ENCODE measurements at regions not wholly inside any gene's neighbourhood (a gene's known extent, or its start where the extent isn't known, plus 50 kb on each side); places are given as distances from the start of the nearest gene placed in this dataset.

GRCh38 chr11:92765965-92766371 is 203.5 kb upstream of the MTNR1B start (continued):
- TF ChIP-seq EGR1 (IDR thresholded peaks at IDR 0.05; ENCODE audit: borderline replicate concordance, low read depth, low read length), result peak; percentile 35; the same call in 1 of the 2 replicates
- no peak for TF ChIP-seq SIN3A (conservative IDR thresholded peaks at IDR 0.05 in 1 of 2, IDR thresholded peaks at IDR 0.05 in 1 of 2; ENCODE audit: low read depth in 1 of 2, low read length in 2 of 2)
- no peak for TF ChIP-seq CEBPB (IDR thresholded peaks at IDR 0.05; ENCODE audit: low read depth, low read length)
- 0 out of 2 replicates have a peak, but pooled peaks have one; percentile 25 for TF ChIP-seq TAF1 (IDR thresholded peaks at IDR 0.05; ENCODE audit: low read depth, low read length)
- no peak for TF ChIP-seq ZNF274 (IDR thresholded peaks at IDR 0.05; ENCODE audit: borderline replicate concordance, extremely low read depth, low read length)
- TF ChIP-seq PHF8 (conservative IDR thresholded peaks at IDR 0.05; ENCODE audit: low read depth, low read length), result no peak
- no peak for TF ChIP-seq CBX5 (IDR thresholded peaks at IDR 0.05; ENCODE audit: low read depth, low read length)
- TF ChIP-seq CTBP2 (IDR thresholded peaks at IDR 0.05; ENCODE audit: borderline replicate concordance, insufficient read depth, insufficient read length, low read length), result no peak
- no peak for TF ChIP-seq ATF2 (IDR thresholded peaks at IDR 0.05; ENCODE audit: low read length)
- TF ChIP-seq RAD21 (IDR thresholded peaks at IDR 0.05 in 1 of 2, conservative IDR thresholded peaks at IDR 0.05 in 1 of 2; ENCODE audit: low read depth in 2 of 2, low read length in 2 of 2), result peak; percentile 11 to 16; a peak in 2 of 4 replicates
